ENCODE measurements at regions not wholly inside any gene's neighbourhood (a gene's known extent, or its start where the extent isn't known, plus 50 kb on each side); places are given as distances from the start of the nearest gene placed in this dataset.
"Not testable (repeated sequence)": the region's sequence is repeated elsewhere in the genome, so short reads cannot be mapped to it uniquely, and the experiment has no call there.

DNA sequence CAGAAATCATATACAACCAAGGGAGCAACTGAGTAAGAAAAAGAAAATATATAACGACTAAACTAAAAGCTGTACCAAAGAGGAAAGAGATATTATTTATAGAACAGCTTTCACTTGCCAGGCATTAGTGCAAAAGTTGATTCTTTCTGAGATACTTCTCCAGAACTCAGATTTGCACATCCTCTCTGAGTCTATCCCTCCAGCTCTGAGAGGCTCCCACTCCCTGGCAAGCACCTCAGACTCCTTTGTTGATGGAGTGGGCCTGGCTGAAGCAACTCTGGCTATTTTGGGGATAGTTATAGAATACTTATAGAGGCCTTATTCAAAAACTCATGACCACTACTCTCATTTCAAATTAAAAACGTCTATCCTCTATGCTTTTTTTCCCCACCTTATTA, 501.6 kb upstream of the TNP1 start:
- DNase-seq = no peak

DNA sequence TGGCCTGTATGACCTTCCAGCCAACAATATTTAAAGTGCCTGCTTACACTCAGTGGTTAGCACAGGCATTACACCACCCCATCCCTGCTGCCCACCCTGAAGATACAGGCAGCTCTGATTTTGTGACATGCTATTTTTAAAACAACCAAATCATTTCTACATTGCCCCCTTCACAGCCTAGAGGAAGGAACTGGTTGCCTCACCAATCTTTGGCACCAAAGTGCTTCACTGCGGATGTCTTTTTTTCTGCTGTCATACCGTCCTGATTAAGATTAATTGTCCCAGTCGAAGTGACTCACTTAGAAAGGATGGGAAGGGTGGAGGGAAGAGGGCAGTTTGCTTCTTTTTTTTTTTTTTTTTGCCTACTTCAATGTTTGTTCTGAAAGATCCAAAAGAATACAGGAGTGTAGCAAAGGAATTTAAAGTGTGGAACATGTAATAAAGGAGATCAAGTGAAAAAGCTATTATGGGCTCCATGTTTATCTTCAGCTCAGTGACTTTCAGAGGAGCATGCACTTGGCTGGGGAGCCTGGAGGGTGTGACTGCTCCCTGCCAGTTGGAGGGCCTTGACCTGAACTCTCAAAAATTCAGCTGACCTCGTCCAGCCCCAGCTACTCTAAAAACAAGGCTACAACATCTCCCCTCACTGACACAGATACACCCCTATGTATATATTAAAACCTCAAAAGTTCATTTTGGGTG, 501.1 kb upstream of the TNP1 start:
- DNase-seq = no peak

DNA sequence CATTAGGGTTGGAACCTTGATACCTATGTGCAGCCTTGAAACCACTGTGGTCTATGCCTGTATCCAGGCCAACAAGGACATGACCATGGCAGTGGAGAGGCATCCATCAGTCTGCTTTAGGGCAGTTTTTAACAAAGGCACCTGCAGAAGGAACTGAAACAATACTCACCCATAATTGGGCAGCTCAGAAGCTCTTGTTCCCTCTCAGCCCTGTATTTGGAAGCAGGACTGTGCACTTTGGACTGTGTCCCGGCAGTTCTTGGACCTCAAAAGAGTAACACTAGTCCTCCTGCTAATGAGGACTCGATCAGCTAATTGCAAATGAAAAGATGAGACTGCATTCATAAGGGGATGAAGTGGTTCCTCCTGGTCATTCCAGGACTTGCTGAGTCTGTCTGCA, 500.2 kb upstream of the TNP1 start:
- no peak for DNase-seq

DNA sequence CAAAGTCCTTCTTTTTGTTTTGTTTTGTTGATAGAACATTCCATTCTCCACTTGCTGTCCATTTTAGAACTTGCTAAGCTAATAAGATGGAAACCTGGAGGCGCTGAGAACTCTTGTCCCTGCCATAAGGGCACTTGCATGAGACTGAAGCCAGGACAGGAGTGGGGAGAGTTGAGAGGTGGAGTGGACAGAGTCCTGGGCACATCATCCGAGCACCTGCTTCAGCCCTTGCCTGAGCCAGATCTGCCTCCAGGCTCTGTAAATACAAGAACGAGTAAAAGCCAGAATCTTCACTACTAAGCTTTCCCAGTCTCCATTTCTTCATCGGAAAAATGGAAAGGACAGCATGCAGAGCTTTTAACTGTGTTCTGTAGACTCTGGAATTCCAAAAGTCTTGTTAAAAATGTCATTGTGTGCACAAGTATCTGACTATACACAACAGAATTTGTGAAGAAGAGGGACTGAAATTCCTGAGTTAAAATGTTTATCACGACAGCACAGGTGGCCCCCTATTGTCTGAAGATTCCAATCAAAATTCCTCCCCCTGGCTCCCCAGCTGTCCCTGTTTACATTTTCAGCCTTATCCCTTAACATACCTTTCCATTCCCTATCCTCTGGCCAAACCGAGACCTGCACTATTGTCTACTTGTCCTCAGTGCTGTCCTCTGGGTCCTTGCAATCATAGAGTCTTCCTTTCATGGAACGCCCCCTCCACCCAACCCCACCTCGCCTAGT, 498.2 kb upstream of the TNP1 start:
- no peak for DNase-seq

DNA sequence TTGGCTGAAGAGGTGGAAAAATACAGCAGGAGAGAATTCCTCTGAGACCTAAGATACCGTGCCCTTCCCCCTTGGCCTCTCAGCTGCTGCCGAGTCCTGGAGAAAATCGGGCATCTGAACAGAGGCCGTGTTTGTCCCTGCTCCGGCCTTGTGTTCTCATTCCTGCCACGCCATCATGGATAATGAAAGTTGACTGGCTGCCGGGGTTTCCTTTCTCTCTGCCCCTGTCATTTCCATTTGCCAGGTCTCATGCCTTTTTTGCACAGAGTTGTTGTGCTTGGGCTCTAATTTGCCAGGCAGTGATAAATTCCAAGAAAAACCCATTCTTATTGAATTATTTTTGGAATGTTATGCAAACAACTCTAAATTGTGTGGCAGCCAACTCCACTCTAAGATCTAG, 496.9 kb upstream of the TNP1 start:
- no peak for DNase-seq

DNA sequence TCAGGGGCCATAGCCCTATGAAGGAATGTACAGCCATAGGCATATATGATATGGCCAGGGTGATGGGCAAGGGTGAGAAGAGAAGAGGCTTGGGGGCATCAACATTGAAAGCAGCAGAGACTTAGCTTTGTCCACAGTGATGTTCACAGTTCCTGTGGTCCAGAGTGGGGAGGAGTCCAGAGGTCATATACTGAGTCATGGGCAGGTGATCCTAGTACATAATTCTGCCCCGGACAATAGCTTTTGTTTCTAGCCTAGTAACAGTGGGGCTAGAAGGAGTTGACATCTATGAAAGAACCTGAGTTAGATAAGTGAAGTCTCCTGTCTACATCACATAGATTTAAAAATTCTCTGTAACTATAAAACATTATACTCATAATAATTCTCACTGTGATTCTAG, 496.3 kb upstream of the TNP1 start:
- no peak for DNase-seq

DNA sequence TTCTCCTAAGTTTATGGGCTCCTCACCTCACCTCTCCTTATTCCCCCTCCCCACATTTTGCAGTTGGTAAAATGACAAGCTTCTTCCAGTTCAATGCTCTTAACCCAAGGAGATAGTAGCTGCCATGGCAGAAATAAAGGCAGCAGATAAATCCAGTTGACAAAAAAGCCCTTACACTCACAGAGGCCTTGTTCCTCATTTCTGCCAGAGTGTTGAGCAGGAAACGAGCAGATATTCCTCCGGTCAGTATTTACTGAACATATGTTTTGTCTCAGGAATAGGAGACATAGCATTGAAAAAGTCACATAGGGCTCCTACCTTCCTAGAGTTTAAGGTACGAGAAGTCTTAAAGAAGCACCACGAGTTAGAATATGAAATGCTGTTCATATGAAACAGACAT, 493.7 kb upstream of the TNP1 start:
- no peak for DNase-seq

DNA sequence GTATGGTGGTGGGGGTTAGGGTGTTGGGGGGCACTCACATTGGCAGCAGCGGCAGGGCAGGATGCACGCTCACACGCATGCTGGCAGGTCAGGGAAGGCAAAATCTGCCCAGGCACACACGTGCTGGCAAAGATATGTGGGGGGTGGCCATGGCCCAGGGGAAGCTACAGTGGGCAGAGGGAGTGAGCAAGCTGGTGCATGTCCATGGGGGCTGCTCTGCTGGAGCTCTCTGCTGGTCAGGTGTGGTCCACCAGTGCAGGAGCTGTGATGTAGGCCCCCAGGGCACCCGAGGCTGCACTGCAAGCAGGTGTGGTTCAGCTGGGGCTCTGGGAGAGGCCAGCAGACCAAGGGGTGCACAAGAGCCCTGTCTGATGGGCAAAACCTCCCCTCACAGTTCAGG, 491.5 kb upstream of the TNP1 start:
- DNase-seq = no peak

DNA sequence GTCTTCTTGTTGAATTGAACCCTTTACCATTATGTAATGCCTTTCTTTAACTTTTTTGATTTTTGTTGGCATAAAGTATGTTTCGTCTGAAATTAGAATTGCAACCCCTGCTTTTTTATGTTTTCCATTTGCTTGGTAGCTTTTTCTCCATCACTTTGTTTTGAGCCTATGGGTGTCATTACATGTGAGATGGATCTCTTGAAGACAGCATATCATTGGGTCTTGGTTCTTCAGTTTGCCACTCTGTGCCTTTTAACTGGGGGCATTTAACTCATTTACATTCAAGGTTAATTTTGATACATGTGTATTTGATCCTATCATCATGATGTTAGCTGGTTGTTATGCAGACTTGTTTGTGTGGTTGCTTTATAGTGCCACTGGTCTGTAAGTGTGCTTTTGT, 489.4 kb upstream of the TNP1 start:
- DNase-seq = no peak

DNA sequence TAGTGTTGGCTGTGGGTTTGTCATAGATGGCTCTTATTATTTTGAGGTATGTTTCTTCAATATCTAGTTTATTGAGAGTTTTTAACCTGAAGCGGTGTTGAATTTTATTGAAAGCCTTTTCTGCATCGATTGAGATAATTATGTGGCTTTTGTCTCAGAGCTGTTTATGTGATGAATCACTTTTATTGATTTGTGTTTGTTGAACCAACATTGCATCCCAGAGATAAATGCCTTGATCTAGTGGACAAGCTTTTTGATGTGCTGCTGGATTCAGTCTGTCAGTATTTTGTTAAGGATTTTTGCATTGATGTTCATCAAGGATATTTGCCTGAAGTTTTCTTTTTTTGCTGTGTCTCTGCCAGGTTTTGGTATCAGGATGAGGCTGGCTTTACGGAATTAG, 487.8 kb upstream of the TNP1 start:
- not testable (repeated sequence) for DNase-seq

DNA sequence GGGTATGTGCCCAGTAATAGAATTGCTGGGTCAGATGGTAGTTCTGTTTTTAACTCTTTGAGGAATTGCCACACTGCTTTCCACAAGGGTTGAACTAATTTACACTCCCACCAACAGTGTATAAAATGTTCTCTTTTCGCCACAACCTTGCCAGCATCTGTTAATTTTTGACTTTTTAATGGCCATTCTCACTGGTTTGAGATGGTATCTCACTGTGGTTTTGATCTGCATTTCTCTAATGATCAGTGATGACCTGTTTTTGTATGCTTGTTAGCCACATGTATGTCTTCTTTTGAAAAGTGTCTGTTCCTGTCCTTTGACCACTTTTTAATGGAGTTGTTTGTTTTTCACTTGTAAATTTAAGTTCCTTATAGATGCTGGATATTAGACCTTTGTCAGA, 486.2 kb upstream of the TNP1 start:
- not testable (repeated sequence) for DNase-seq

DNA sequence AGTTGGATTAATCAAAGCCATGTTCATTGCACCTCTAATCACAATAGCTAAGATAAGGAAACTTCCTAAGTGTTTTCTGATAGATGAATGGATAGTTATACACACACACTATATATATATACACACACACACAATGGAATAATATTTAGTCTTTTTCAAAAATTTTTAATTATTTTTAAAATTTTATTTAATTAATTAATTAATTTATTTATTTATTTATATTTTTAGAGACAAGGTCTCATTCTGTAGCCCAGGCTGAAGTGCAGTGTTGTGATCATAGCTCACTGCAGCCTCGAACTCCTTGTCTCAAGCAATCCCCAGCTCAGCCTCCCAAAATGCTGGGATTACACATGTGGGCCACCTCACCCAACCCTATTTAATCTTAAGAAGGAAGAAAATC, 481.0 kb upstream of the TNP1 start:
- no peak for DNase-seq

DNA sequence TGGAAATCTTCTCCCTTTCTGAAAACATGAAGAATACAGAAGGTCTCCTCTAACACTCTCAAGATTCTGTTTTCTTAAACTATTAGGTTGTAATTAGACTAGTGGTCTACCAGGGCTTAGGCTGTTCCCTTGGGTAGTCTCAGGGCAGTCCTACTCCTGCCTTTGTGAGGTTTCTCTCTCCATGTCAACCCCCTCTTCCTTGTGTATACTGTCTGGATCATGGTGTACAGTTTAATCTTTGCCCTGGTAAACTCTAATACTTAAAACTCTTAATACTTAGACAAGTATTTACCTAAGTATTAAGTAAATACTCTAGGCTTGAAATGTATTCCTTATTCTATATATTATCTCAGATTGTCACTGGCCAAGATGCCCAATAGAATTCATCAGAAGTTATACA, 480.3 kb upstream of the TNP1 start:
- no peak for DNase-seq

DNA sequence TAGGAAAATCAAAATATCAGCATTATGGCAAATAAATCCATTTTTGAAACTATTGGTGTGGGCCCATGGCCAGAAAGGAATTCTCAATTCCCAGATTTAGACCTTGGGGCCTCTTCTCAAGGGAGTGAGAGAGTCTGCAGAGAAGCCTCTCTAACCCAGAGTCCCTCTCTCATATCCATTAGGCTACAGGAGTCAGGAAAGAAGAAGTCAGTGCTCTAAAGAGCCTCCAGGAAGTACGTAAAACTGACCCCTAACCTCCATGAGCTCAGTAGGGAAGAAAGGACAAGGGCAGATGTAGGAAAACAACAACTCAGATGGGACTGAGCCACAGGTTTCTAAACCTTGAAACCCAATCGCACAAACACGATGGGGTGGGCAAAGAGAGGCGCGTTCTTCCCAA, 479.9 kb upstream of the TNP1 start:
- DNase-seq = no peak

DNA sequence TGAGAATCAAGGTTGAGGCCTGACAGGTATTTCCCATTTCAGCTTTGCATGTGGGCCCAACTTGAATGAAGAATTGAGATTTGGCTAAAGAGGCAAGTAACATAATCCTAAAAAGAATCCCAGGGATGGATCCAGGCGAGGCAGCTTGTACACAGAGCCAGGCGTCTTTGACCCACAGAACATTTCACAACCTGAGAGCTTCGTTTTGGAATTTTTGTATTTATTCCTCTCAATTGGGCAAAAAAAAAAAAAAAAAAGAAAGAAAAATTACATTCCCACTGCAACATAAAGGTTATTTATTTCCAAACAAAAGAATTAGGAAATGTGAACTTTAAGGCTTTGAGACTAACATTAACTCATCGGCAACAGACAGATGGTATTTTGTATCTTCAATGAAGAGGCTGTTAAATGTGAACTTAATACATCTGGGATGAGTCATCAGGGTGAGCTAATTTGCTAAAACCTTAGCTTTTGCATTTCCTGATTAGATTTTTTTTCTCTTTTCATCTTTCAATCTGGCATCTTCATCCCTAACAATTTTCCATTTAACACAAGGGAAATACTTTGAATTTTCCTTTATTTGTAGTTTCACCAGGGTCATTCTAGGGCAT, 478.5 kb upstream of the TNP1 start:
- peak; percentile 65 for DNase-seq

DNA sequence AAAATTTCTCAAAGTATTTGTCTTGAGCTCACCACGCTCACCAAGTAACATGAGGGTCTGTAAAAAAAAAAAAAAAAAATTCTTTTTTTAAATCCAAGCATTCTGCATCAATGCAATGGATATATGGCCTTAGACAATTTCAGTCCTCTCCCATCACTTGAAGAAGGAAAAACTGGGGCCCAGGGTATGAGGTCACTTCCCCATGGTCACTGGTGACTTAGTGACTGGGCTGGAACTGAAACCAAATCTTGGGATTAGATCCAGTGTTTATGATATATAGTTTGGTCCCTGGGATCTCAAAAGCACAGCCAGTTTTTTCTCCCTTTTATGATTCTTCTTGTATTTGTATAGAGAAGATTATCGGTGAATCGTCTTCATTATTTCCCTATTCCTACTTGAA, 477.9 kb upstream of the TNP1 start:
- no peak for DNase-seq

DNA sequence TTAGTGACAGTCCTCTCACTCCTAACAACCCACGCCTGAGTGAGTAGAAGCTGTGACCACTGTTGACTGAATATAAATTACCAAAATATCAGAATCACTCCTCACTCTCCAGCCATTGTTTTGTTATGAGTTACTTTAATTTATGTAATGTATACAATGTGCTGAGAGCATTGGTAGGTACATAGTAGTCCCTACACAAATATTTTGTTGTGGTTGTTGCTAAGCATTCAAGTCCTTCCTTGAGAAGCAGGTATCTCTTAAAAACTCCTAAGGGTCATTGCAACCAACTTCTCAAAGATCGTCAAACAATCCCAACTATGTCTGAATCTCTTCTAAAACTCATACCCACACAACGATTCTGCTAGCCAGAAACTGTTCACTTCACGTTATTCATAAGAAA, 476.8 kb upstream of the TNP1 start:
- no peak for DNase-seq

DNA sequence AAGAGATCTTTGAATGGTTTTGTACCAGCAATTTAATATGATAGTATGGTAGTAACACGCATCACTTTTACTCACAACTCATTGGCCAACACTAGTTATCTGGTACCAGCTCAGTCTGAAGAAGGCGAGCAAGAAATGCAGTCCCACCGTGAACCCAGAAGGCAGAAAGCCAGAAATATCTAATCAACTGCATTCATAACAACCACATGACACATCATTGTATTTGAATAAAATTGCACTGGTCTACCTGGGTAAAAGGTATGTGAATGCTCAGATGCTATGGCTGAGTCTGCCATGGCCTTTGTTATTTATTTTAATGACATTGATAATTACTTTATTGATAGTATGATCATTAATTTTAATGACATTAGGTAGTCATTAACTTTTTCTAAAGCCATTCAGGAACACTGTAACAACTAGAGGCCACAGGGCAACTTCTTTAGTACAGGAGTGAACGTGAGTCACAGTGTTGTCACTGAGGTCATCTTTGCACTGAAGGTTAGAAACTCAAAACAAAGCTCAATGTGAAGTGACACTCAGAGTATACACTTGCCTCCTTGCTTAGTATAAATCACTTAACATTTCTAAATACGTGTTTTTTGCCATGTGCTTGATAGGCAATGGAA, 475.6 kb upstream of the TNP1 start:
- DNase-seq = no peak

DNA sequence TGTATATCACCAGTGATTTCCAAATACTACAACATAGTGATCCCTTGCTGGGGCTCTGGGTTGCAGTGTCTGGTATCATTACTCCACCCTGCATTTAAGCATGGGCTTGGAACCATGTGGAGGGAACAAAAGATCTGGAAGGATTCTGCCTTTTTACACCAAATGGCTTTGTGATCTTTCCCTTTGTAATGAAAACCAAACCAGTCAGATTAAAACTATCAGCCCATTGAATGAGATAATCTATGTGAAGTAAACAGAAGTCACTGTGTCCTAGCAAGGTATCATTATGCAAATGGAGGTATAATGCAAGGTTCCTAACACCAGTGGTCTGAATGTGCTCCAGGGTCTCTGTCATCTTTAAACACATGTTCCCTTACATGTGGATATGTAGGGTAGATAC, 474.7 kb upstream of the TNP1 start:
- DNase-seq = no peak

DNA sequence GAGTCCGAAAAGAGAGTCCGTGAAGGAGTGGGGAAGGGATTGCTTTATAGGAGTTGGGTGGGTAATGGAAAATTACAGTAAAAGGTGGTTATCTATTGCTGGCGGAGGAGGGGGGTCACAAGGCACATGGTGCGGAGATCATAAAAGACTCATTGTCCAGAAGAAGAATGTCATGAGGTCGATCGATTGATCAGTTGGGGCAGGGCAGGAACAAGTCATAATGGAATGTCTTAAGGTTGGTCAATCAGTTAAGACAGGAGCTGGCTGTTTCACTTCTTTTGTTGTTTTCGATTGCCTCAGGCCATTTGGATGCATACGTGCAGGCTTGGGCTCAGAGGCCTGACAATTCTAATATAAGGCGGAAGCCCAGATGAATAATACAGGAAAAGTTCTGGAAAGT, 473.0 kb upstream of the TNP1 start:
- DNase-seq = no peak

DNA sequence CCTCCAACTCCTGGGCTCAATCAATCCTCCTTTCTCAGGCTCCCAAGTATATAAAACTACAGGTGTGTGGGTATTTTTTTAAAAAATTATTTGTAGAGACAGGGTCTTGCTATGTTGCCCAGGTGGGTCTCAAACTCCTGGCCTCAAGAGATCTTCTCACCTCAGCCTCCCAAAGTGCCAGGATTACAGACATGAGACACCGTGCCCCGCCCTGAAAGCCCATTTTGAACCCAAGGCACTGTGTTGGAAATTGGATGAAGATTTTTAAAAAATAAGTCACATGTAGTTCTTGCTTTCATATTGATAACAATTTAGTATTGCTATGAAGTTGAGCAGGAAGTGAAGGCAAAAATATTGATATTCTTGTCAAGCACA, 472.5 kb upstream of the TNP1 start:
- no peak for DNase-seq

DNA sequence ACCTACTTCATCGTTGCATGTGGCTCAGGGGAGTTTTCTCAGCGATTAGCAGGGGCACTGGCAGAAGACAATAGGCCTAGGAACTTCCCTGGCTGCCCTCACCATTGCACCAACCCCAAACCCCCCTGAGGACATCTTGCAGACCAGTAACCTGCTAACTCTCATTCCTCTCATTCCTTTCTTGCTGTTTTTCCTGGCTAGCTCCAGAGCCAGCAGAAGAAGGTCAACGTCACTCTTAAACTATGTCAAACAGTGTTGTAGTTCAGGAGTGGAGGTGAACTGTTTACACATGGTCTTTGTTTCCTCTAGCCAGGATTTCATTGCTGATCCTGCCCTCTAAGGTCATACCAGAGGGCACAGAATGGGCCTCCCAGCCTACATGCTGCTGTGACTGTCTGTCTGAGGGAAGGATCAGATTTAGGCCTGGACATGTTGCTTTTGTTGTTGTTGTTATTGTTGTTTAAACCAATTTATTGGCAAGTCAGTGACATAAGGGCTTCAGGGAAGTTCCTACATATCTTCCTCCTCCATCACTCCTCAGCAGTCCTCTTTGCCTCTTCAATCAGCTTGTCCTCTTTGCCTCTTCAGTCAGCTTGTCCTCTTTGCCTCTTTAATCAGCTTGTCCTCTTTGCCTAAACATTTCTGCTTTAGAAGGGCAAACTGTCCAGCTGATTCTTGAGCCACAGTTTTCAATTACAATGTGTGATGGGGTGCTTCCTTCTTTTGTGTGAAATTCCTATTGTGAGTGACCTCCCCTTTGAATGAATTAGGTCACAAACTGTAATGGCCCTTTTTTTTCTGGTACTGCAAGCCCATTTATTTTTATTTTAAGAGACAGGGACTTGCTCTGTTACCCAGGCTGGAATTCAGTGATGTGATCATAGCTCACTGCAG, 471.9 kb upstream of the TNP1 start:
- no peak for DNase-seq

DNA sequence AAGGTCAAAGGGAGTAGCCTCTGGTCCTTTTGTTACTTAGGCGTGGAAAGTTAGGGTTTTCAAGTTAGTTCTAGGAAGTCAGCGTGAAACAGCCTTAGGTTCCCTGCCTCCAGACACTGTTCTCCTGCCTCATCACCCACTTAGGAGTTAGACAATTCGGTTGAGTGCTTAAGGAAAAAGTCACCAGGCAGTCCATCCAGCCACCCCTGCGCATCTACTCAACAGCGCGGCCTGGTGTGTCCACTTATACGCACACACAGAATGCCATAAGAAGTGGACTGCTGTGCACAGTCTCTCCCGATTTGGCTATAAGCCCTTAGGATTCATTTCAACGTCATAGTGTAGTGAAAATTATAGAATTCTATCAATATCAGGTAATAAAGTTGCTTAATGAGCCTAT, 470.8 kb upstream of the TNP1 start:
- no peak for DNase-seq

Data from DMS 273 treated with DMSO at 0.1 percent for 48 hours (cell line).